ENCODE measurements at regions not wholly inside any gene's neighbourhood (a gene's known extent, or its start where the extent isn't known, plus 50 kb on each side); places are given as distances from the start of the nearest gene placed in this dataset.

GRCh38 chr5:31000287-31000686 lies 193.2 kb upstream of the CDH6 start:
- 0% methylated on average over 2 of the region's 3 CpGs for WGBS (ENCODE audit: low lambda C conversion rate)
- ChIA-PET POLR2A (no interaction called here), CTCF (no interaction called here)
- H3K36me3 ChIP-seq (replicated peaks in 1 of 2; ENCODE audit: control insufficient read depth in 1 of 2, insufficient read depth in 2 of 2, low read length in 1 of 2), result no peaks in the 10 kb centered on the region
- no peak overlapping the region for H2AFZ ChIP-seq (ENCODE audit: low read depth)
- TF ChIP-seq YY1 (IDR thresholded peaks at IDR 0.05; ENCODE audit: low read depth), result no peak
- no peak for TF ChIP-seq ZBTB33 (IDR thresholded peaks at IDR 0.05; ENCODE audit: borderline replicate concordance, low read depth)
- no peak for TF ChIP-seq JUND (IDR thresholded peaks at IDR 0.05)
- TF ChIP-seq TEAD4 (IDR thresholded peaks at IDR 0.05; ENCODE audit: borderline replicate concordance, insufficient read depth), result no peak
- TF ChIP-seq TCF12 (IDR thresholded peaks at IDR 0.05), result no peak
- no peak for TF ChIP-seq MEF2A (IDR thresholded peaks at IDR 0.05; ENCODE audit: borderline replicate concordance, low read depth)
- TF ChIP-seq SMC3 (IDR thresholded peaks at IDR 0.05; ENCODE audit: low read depth, low read length), result no peak
- no peak for TF ChIP-seq RAD21 (IDR thresholded peaks at IDR 0.05; ENCODE audit: low read length)
- no peak for TF ChIP-seq USF2 (IDR thresholded peaks at IDR 0.05; ENCODE audit: borderline replicate concordance, low read depth, low read length)
- TF ChIP-seq FOXJ3 (CRISPR knock-in tag; IDR thresholded peaks at IDR 0.05), result no peak
- TF ChIP-seq USF1 (IDR thresholded peaks at IDR 0.05; ENCODE audit: borderline replicate concordance, low read depth), result no peak
- no peaks in the 10 kb centered on the region for H3K9me3 ChIP-seq
- H3K9ac ChIP-seq, result no peak overlapping the region
- no peak for DNase-seq
- no peaks in the 10 kb centered on the region for H3F3A ChIP-seq (replicated peaks; ENCODE audit: insufficient read depth)
- H3K27ac ChIP-seq (ENCODE audit: low read depth in 2 of 2, low read length in 1 of 2), result no peak overlapping the region
- no peak overlapping the region for H3K4me3 ChIP-seq (ENCODE audit: low read depth in 2 of 2, low read length in 1 of 2)
- no peaks in the 10 kb centered on the region for H3K9me2 ChIP-seq
- H4K20me1 ChIP-seq (ENCODE audit: insufficient read depth), result no peaks in the 10 kb centered on the region
- H3K79me2 ChIP-seq (ENCODE audit: insufficient read depth), result no peaks in the 10 kb centered on the region
- H3K4me2 ChIP-seq, result no peak overlapping the region
- no peaks in the 10 kb centered on the region for H3K27me3 ChIP-seq (ENCODE audit: insufficient read depth)
- H3K4me1 ChIP-seq (ENCODE audit: control insufficient read depth in 1 of 2, insufficient read depth in 2 of 2, low read depth in 1 of 2, low read length in 1 of 2), result no peaks in the 10 kb centered on the region

GRCh38 chr5:30997681-30998080 lies 195.8 kb upstream of the CDH6 start:
- Histone ChIP-seq H4K20me1 (ENCODE audit: insufficient read depth) (no peaks in the 10 kb centered on the region), H3F3A (replicated peaks; ENCODE audit: insufficient read depth) (no peaks in the 10 kb centered on the region), H3K36me3 (replicated peaks in 1 of 2; ENCODE audit: control insufficient read depth in 1 of 2, insufficient read depth in 2 of 2, low read length in 1 of 2) (no peaks in the 10 kb centered on the region), H3K9me3 (no peaks in the 10 kb centered on the region), H3K9ac (no peak overlapping the region), H3K4me1 (ENCODE audit: control insufficient read depth in 1 of 2, insufficient read depth in 2 of 2, low read depth in 1 of 2, low read length in 1 of 2) (no peaks in the 10 kb centered on the region), H3K27ac (ENCODE audit: low read depth in 2 of 2, low read length in 1 of 2) (no peak overlapping the region), H3K4me2 (no peak overlapping the region), H3K27me3 (ENCODE audit: insufficient read depth) (no peaks in the 10 kb centered on the region), H3K9me2 (no peaks in the 10 kb centered on the region), H3K79me2 (ENCODE audit: insufficient read depth) (no peaks in the 10 kb centered on the region), H3K4me3 (ENCODE audit: low read depth in 2 of 2, low read length in 1 of 2) (no peak overlapping the region), H2AFZ (ENCODE audit: low read depth) (no peak overlapping the region)
- POLR2A ChIA-PET, result no interaction called here
- 3% methylated on average over 1 of the region's 1 CpG for WGBS (ENCODE audit: low lambda C conversion rate)
- no peak for TF ChIP-seq CHD2 (IDR thresholded peaks at IDR 0.05; ENCODE audit: low read length, partially characterized antibody)
- TF ChIP-seq NRF1 (IDR thresholded peaks at IDR 0.05; ENCODE audit: low read depth, low read length), result no peak
- no peak for TF ChIP-seq REST (IDR thresholded peaks at IDR 0.05; ENCODE audit: low read depth, low read length)
- no peak for TF ChIP-seq GABPA (IDR thresholded peaks at IDR 0.05; ENCODE audit: low read depth)
- TF ChIP-seq RAD21 (IDR thresholded peaks at IDR 0.05; ENCODE audit: low read length), result no peak
- no peak for TF ChIP-seq TEAD4 (IDR thresholded peaks at IDR 0.05; ENCODE audit: borderline replicate concordance, insufficient read depth)
- TF ChIP-seq YY1 (IDR thresholded peaks at IDR 0.05; ENCODE audit: low read depth), result no peak
- no peak for TF ChIP-seq EP300 (IDR thresholded peaks at IDR 0.05; ENCODE audit: borderline replicate concordance in 1 of 2, low read depth in 1 of 2, low read length in 1 of 2)
- TF ChIP-seq PBX3 (IDR thresholded peaks at IDR 0.05), result no peak
- no peak for TF ChIP-seq RXRA (IDR thresholded peaks at IDR 0.05; ENCODE audit: borderline replicate concordance, low read depth)
- TF ChIP-seq MXI1 (IDR thresholded peaks at IDR 0.05; ENCODE audit: low read depth, low read length), result no peak
- no peak for DNase-seq
- CTCF ChIA-PET, result no interaction called here

Measured in SK-N-SH (cell line).